ENCODE measurements at regions not wholly inside any gene's neighbourhood (a gene's known extent, or its start where the extent isn't known, plus 50 kb on each side); places are given as distances from the start of the nearest gene placed in this dataset.

- H3K27me3 ChIP-seq (ENCODE audit: control insufficient read depth, extremely low read depth, insufficient read depth, low read length): no peaks in the 10 kb centered on the region
- no peaks in the 10 kb centered on the region for H3K36me3 ChIP-seq (ENCODE audit: control insufficient read depth in 2 of 2, extremely low read depth in 1 of 2, insufficient read depth in 2 of 2, low read length in 2 of 2)
- no peak overlapping the region for H3K4me3 ChIP-seq (ENCODE audit: control insufficient read depth in 2 of 3, extremely low read depth in 1 of 3, insufficient read depth in 2 of 3, low read depth in 1 of 3, low read length in 3 of 3)
- no peaks in the 10 kb centered on the region for H3K9me1 ChIP-seq (ENCODE audit: control insufficient read depth, extremely low read depth, insufficient read depth, low read length)
- no peak overlapping the region for H3K27ac ChIP-seq (ENCODE audit: control insufficient read depth, insufficient read depth, low read length)
- FAIRE-seq: no peak
- DNase-seq (ENCODE audit: low read depth, low spot score): no peak
- dilution Hi-C loops (cut with MboI; ENCODE audit: extremely low pct_ligation_motif_present, low sequenced_read_pairs): no loop called here
- no peaks in the 10 kb centered on the region for H3K79me2 ChIP-seq (ENCODE audit: control insufficient read depth, insufficient read depth, low read length)
- H3K4me2 ChIP-seq (ENCODE audit: control insufficient read depth, extremely low read depth, insufficient read depth, low read depth, low read length): no peak overlapping the region
- no peaks in the 10 kb centered on the region for H3K4me1 ChIP-seq (ENCODE audit: control insufficient read depth, extremely low read depth, insufficient read depth, low read length)
- no peaks in the 10 kb centered on the region for H4K20me1 ChIP-seq (ENCODE audit: control insufficient read depth, extremely low read depth, insufficient read depth, low read length)
- TF ChIP-seq CTCF (optimal IDR thresholded peaks at IDR 0.05 in 1 of 3, IDR thresholded peaks at IDR 0.05 in 1 of 3, conservative IDR thresholded peaks at IDR 0.05 in 1 of 3; ENCODE audit: extremely low read depth in 1 of 3, insufficient read depth in 2 of 3, low read length in 3 of 3) (no peak), EZH2 (IDR thresholded peaks at IDR 0.05; ENCODE audit: low read length) (no peak)
- H3K9ac ChIP-seq (ENCODE audit: control insufficient read depth, extremely low read depth, insufficient read depth, low read length): no peak overlapping the region
- no peak overlapping the region for H2AFZ ChIP-seq (ENCODE audit: control insufficient read depth, low read length)
- no peaks in the 10 kb centered on the region for H3K9me3 ChIP-seq (ENCODE audit: control insufficient read depth, low read depth, low read length)
Observed at GRCh38 chr4:110898290-110898689, 275.4 kb upstream of the PITX2 start.

GRCh38 chr4:110900213-110900769 is 277.4 kb upstream of the PITX2 start:
- Histone ChIP-seq H3K4me1 (ENCODE audit: control insufficient read depth, extremely low read depth, insufficient read depth, low read length) (no peaks in the 10 kb centered on the region), H3K79me2 (ENCODE audit: control insufficient read depth, insufficient read depth, low read length) (no peaks in the 10 kb centered on the region), H3K9me3 (ENCODE audit: control insufficient read depth, low read depth, low read length) (no peaks in the 10 kb centered on the region), H3K27ac (ENCODE audit: control insufficient read depth, insufficient read depth, low read length) (no peak overlapping the region), H3K9me1 (ENCODE audit: control insufficient read depth, extremely low read depth, insufficient read depth, low read length) (no peaks in the 10 kb centered on the region), H3K36me3 (ENCODE audit: control insufficient read depth in 2 of 2, extremely low read depth in 1 of 2, insufficient read depth in 2 of 2, low read length in 2 of 2) (no peaks in the 10 kb centered on the region), H3K4me3 (ENCODE audit: control insufficient read depth in 2 of 3, extremely low read depth in 1 of 3, insufficient read depth in 2 of 3, low read depth in 1 of 3, low read length in 3 of 3) (no peak overlapping the region), H3K4me2 (ENCODE audit: control insufficient read depth, extremely low read depth, insufficient read depth, low read depth, low read length) (no peak overlapping the region), H2AFZ (ENCODE audit: control insufficient read depth, low read length) (no peak overlapping the region), H4K20me1 (ENCODE audit: control insufficient read depth, extremely low read depth, insufficient read depth, low read length) (no peaks in the 10 kb centered on the region), H3K27me3 (ENCODE audit: control insufficient read depth, extremely low read depth, insufficient read depth, low read length) (no peaks in the 10 kb centered on the region), H3K9ac (ENCODE audit: control insufficient read depth, extremely low read depth, insufficient read depth, low read length) (no peak overlapping the region)
- FAIRE-seq (no peak), DNase-seq (ENCODE audit: low read depth, low spot score) (no peak)
- TF ChIP-seq EZH2 (IDR thresholded peaks at IDR 0.05; ENCODE audit: low read length) (no peak), CTCF (optimal IDR thresholded peaks at IDR 0.05 in 1 of 3, IDR thresholded peaks at IDR 0.05 in 1 of 3, conservative IDR thresholded peaks at IDR 0.05 in 1 of 3; ENCODE audit: extremely low read depth in 1 of 3, insufficient read depth in 2 of 3, low read length in 3 of 3) (no peak)
- dilution Hi-C loops (cut with MboI; ENCODE audit: extremely low pct_ligation_motif_present, low sequenced_read_pairs): no loop called here

Data from keratinocyte (primary cell).